GM21423 (cell line): ENCODE measurements at regions not wholly inside any gene's neighbourhood (a gene's known extent, or its start where the extent isn't known, plus 50 kb on each side); places are given as distances from the start of the nearest gene placed in this dataset.
"Not testable (repeated sequence)": the region's sequence is repeated elsewhere in the genome, so short reads cannot be mapped to it uniquely, and the experiment has no call there.

ENCODE experiments used
- ATAC-seq: cut with Tn5 transposase; IDR thresholded peaks from one replicate; pipeline ENCODE4 v1.9.1; 2021; ENCODE audit warnings: mild to moderate bottlenecking, moderate library complexity; ENCODE audit not compliant: unreplicated experiment

GRCh38 chr13:111610081-111610480 is 289.6 kb downstream of the TEX29 start:
- ATAC-seq, result no peak

- no peak for ATAC-seq
Measured at GRCh38 chr13:111610879-111611278, 290.4 kb downstream of the TEX29 start.

- ATAC-seq, result no peak
Measured at GRCh38 chr13:111611651-111612050, 291.2 kb downstream of the TEX29 start.

GRCh38 chr13:111612886-111613285 is 292.4 kb downstream of the TEX29 start:
- no peak for ATAC-seq

GRCh38 chr13:111614009-111614408 is 293.6 kb downstream of the TEX29 start:
- ATAC-seq, result no peak

- no peak for ATAC-seq
Measured at GRCh38 chr13:111614613-111615012, 294.2 kb downstream of the TEX29 start.

GRCh38 chr13:111616203-111616602 is 295.8 kb downstream of the TEX29 start:
- ATAC-seq, result no peak

- no peak for ATAC-seq
Measured at GRCh38 chr13:111620166-111620565, 299.7 kb downstream of the TEX29 start.

GRCh38 chr13:111620586-111620985 is 300.1 kb downstream of the TEX29 start:
- ATAC-seq, result no peak

- no peak for ATAC-seq
Measured at GRCh38 chr13:111621164-111621563, 300.7 kb downstream of the TEX29 start.

- no peak for ATAC-seq
Measured at GRCh38 chr13:111622051-111622531, 301.6 kb downstream of the TEX29 start.

- ATAC-seq, result no peak
Measured at GRCh38 chr13:111623208-111623607, 302.8 kb downstream of the TEX29 start.

- no peak for ATAC-seq
Measured at GRCh38 chr13:111623743-111624505, 303.5 kb downstream of the TEX29 start.

- ATAC-seq, result no peak
Measured at GRCh38 chr13:111625526-111626315, 305.3 kb downstream of the TEX29 start.

GRCh38 chr13:111626371-111627305 is 306.2 kb downstream of the TEX29 start:
- ATAC-seq, result no peak

GRCh38 chr13:111627596-111627995 is 307.2 kb downstream of the TEX29 start:
- no peak for ATAC-seq

- ATAC-seq, result no peak
Measured at GRCh38 chr13:111629016-111629415, 308.6 kb downstream of the TEX29 start.

GRCh38 chr13:111629457-111629856 is 309.0 kb downstream of the TEX29 start:
- ATAC-seq, result no peak

GRCh38 chr13:111629926-111630325 is 309.5 kb downstream of the TEX29 start:
- ATAC-seq, result no peak

- ATAC-seq, result no peak
Measured at GRCh38 chr13:111630406-111630805, 310.0 kb downstream of the TEX29 start.

GRCh38 chr13:111631271-111631670 is 310.8 kb downstream of the TEX29 start:
- ATAC-seq, result not testable (repeated sequence)
